HG02610 (cell line): ENCODE measurements at regions not wholly inside any gene's neighbourhood (a gene's known extent, or its start where the extent isn't known, plus 50 kb on each side); places are given as distances from the start of the nearest gene placed in this dataset.
"Not testable (repeated sequence)": the region's sequence is repeated elsewhere in the genome, so short reads cannot be mapped to it uniquely, and the experiment has no call there.

Experiments
- ATAC-seq: cut with Tn5 transposase; IDR thresholded peaks from one replicate; pipeline ENCODE4 v1.9.1; 2021; ENCODE audit warnings: mild to moderate bottlenecking, moderate library complexity; ENCODE audit not compliant: unreplicated experiment

GRCh38 chr10:10017716-10018115 is 1000.0 kb upstream of the CELF2 start:
- no peak for ATAC-seq

DNA sequence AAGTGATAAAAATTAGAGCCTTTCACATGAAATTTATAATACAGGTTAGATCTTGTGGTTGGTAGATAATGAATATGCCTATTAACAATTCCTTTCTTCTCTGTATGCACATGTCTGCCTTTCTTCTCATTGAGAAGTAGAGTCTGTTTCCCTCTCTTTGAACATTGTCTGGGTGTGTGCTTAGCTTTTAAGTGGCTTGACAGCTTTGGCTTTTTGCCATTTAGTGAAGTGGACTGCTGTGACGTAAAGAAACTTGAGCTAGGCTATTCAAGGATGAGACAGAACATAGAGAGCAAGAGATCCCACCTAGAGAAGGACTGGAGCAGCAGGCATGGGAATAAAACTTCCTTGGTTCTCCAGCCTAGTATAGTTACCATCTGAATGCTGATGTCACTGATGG is 996.7 kb upstream of the CELF2 start:
- ATAC-seq = no peak

GRCh38 chr10:10032991-10033390 is 984.7 kb upstream of the CELF2 start:
- ATAC-seq = no peak

DNA sequence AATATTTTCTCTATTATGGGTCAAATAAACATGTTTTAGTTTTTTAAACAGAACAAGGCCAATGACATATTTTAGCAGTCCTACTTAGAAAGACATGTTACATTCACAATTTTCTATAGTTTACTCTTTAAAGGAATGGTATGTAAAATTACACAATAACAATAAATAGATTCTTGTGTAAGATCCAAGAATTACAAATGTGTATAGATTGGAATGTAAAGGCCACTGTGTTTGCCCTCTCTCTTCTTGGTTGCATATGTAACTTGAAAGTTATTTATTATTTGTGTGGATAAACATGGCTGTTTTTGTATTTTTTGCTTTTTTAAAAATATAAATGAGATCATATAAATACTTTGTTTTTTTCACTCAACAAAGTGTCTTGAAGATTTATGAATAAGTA is 979.3 kb upstream of the CELF2 start:
- no peak for ATAC-seq

DNA sequence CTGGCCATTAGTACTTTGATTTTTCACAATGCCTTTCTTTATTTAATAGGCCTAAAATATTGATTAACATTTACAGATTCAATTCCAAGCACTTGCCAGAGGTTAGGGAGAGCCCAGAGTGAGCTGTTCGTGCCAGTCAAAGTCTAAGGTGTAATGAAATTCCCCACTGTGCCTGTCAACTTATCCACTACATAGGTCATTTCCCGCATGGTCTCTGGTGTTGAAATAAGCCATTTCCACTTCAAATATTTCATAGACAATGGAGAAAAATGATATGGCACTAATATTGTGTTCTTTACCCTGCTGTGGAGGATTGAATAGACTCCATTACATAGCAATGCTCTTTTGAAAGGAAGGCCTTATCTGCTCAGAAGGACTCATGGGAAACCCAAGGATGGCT is 978.1 kb upstream of the CELF2 start:
- no peak for ATAC-seq

- ATAC-seq = no peak
These were observed 974.6 kb upstream of the CELF2 start for GRCh38 chr10:10043083-10043482.

DNA sequence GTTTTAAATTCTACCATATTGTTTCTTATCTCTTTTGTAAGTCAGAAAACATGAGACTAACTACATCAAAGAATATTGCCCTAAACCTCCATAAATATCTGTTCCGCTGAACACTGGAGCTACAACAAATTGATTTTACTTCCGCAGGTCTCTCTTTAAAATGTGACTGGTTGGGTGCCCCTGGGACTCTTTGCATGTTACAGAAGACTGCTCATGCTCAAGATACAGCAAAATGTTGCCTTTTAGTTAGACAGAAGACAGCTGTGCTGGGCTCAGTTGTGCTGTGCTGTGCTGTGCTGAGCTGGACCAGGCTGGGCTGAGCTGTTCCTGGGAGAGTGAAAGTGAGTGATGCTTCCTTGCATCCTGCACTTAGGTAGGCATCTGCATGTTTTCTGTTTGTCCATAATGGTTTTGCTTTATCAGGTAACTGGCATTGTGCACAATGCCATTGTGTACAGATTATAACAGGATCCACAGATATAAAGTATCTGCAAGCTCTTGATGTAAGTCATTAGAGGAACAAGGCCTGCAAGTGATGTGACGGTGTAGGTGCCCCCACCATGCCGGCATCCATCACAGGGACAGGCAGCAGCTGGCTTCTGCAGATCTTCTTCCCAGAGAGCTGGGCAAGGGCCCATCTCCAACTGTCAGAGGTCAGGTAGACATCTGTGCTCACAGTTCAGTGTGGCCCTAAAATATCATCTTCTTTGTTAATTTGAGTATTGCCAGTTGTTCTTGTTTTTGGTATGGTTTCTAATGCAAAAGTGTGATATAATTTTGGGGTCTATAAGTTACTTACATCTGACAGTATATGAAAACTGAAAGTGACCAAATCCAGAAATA is 972.5 kb upstream of the CELF2 start:
- ATAC-seq = no peak

GRCh38 chr10:10045765-10046028 is 972.0 kb upstream of the CELF2 start:
- ATAC-seq = no peak

- no peak for ATAC-seq
These were observed 970.2 kb upstream of the CELF2 start for GRCh38 chr10:10047426-10047825.

GRCh38 chr10:10053051-10053450 is 964.6 kb upstream of the CELF2 start:
- ATAC-seq = no peak

- ATAC-seq = no peak
These were observed 963.2 kb upstream of the CELF2 start for GRCh38 chr10:10054466-10054865.

GRCh38 chr10:10055656-10056442 is 961.8 kb upstream of the CELF2 start:
- ATAC-seq = no peak

- ATAC-seq = no peak
These were observed 960.7 kb upstream of the CELF2 start for GRCh38 chr10:10056961-10057360.

GRCh38 chr10:10067644-10068043 is 950.0 kb upstream of the CELF2 start:
- ATAC-seq = no peak

- not testable (repeated sequence) for ATAC-seq
These were observed 942.8 kb upstream of the CELF2 start for GRCh38 chr10:10074847-10075246.

GRCh38 chr10:10078446-10078845 is 939.2 kb upstream of the CELF2 start:
- ATAC-seq = no peak

DNA sequence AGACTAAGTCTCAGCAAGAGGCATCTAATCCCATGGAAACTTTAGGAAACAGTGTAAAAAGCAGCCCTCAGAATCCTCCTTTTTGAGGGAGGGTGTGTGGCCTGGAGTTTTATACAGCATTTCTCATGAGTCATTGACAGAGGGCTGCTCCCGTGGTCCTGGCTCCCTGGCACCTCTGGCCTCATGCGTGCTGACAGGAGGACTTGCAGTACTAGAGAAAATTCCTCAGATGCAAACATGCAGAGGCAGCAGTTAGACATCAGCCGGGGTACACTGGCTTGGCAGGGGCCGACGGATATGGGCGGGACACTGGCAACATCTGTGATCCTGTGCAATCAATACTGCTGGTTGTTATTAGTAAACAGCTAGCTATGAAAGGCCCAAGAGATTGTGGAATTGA is 925.1 kb upstream of the CELF2 start:
- ATAC-seq = no peak

GRCh38 chr10:10093021-10093420 is 924.7 kb upstream of the CELF2 start:
- ATAC-seq = no peak

DNA sequence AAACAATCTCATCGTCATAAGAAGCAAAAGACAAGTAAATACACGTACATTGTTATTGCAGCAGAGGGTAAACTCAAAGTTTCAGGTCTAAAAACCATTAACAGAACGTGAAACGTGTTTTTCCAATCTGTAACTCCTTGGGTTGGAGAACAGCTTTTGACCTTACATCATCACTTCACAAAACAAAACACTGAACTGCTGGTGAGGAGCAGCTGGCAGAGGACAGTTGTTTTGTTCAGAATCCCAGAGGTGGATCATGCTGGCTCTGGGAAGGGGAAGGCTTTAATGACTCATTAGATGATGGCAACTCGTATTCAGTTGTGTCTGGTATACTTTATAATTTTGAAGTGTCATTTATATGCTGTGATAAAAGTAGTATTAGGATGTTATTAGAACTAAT is 923.0 kb upstream of the CELF2 start:
- ATAC-seq = no peak

DNA sequence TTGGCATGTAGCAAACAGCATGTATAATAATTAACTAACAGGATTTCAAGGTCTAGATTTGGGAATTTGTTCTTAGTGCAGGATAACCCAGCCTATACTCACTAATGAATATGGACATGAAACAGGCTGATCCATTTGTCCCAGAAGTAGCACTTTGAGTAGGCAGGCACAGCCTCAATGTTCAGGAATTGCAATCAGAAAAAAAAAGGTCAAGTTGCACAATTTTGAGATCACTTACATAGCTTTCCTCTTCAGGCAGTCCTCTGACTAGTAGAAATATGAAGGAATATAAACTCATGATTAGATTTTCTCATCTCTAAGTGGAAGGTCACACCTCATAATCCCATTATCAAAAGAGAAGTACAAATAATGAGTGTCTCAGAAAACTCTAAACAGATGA is 921.4 kb upstream of the CELF2 start:
- no peak for ATAC-seq

DNA sequence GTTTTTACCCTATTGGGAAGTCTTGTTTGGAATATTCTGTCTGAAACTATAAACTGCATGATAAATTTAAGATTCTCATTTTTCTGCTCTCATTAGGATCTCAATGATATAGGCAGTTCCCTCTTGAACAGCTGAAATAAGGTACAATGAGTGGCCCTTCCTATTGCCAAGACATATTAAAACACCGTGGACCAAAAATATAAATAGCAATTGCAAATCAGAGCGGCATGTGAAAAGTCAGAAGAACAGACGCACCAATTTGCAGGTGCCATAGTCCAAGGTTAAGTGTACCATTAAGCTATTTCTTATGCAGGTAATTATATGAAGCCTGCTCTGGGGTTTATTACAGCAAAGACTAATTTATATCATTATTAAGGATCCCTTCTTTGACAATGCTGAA is 920.8 kb upstream of the CELF2 start:
- no peak for ATAC-seq

DNA sequence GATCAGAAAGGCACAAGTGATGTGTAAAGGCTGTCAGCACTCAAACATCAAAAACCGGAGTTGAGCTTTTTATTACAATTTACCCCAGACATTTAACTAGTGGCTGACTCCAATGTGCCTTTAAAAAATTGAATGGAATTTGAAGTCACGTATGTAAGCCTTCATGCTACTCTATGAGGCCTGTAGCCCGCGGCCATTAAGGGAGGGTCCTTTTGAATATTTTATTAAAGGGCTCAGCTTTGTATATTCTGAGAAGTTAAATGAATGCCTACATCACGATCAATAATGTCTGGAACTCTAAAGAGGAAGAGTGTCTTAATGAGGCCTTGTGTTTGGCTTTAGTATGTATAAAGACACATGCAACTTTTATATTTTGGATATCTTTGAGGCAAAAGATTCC is 916.6 kb upstream of the CELF2 start:
- no peak for ATAC-seq
